G401 (cell line): ENCODE measurements at regions not wholly inside any gene's neighbourhood (a gene's known extent, or its start where the extent isn't known, plus 50 kb on each side); places are given as distances from the start of the nearest gene placed in this dataset.

Source experiments
- DNase-seq: peaks from one replicate; pipeline ENCODE4 v3.0.0-alpha.2; 2015; ENCODE audit warnings: low spot score
- in situ Hi-C: cut with HindIII; loops from 2 replicates; pipeline ENCODE4 v1.10.0; 2016; ENCODE audit warnings: low sequenced_read_pairs, mixed read lengths

GRCh38 chr12:77133566-77133965, 68.2 kb upstream of the E2F7 start:
- no peak for DNase-seq
- in situ Hi-C loops: no loop called here

- DNase-seq: no peak
These were observed 66.7 kb upstream of the E2F7 start for GRCh38 chr12:77131977-77132490.

GRCh38 chr12:77130193-77130592, 64.8 kb upstream of the E2F7 start:
- DNase-seq: no peak
- in situ Hi-C loops: no loop called here

More at GRCh38 chr12:77131977-77132490, 66.7 kb upstream of the E2F7 start:
- in situ Hi-C loops: no loop called here

GRCh38 chr12:77124767-77125166, 59.4 kb upstream of the E2F7 start:
- in situ Hi-C loops: no loop called here

GRCh38 chr12:77122661-77123060, 57.3 kb upstream of the E2F7 start:
- no peak for DNase-seq
- in situ Hi-C loops: no loop called here

More at GRCh38 chr12:77124767-77125166, 59.4 kb upstream of the E2F7 start:
- no peak for DNase-seq

GRCh38 chr12:77122236-77122635, 56.9 kb upstream of the E2F7 start:
- in situ Hi-C loops: no loop called here
- no peak for DNase-seq

DNA sequence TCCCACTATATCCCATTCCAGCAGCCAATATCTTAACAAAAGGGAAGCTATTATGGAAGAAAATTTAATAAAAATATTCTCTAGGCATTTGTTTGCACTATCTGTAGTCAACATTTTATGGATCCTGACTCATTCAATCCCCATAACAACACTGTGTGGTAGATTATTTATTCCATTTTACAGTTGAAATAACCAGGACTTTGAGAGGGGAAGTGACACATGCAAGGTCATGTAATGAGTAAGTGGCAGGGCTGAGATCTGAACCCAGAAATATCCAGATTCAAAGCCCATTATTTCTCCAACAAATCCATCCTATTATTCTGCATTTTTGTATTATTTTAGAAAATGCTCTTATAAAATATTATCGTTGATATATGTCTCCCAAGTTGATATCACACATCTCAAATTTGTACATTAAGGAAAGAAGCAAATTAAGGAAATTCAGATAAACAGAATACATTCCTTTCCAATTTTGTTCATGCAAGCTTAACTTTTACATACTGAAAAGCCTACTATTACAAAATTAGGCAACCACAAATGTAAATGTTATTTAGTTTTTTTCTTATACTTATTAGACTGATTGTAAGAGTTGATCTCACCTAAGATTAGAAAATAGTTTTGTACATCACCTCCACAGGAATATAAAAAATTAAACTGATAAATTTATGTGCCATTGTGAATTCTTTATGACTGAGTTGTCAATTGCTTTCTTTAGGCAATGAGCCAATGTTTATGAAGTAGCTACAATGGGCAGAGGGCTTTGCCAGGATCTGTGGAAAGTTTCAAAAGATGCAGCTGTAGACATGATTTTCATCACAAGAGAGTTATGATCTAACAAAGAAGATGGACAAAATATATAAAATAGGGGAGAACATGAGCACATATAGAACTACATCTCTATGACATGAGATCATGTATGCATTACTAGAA, 55.1 kb upstream of the E2F7 start:
- in situ Hi-C loops: no loop called here
- DNase-seq: no peak

GRCh38 chr12:77118696-77119095, 53.3 kb upstream of the E2F7 start:
- DNase-seq: no peak
- in situ Hi-C loops: no loop called here

- in situ Hi-C loops: no loop called here
- no peak for DNase-seq
These were observed 50.9 kb upstream of the E2F7 start for GRCh38 chr12:77116277-77116676.

DNA sequence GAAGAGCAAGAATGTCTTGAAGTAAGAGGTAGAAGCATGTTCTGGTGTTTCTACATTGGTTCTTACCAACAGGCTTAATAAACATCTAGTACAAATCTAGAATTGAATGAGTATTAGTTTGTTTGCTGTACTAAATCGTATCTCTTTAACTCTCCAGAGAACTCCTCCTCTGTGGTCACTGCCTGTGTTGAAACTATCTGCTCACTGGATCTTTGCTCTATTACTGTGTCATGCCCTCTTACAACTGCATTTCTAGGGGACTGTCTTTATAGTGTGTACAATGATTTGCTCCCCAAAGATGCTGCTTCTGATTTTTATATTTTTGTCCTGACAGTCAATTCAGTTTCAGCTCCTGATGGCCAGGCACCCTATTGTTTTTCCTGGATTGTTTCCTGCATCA, 50.1 kb upstream of the E2F7 start:
- in situ Hi-C loops: no loop called here
- DNase-seq: no peak
